GM19239 (cell line): ENCODE measurements at regions not wholly inside any gene's neighbourhood (a gene's known extent, or its start where the extent isn't known, plus 50 kb on each side); places are given as distances from the start of the nearest gene placed in this dataset.

Source experiments
- DNase-seq: peaks from one replicate; pipeline ENCODE4 v3.0.0; 2011; ENCODE audit warnings: low spot score; ENCODE audit not compliant: insufficient read length
- FAIRE-seq: peaks from 2 replicates; lab custom pipeline; 2011; peaks lifted over from hg19 to GRCh38; lab: Jason Lieb, UNC

DNA sequence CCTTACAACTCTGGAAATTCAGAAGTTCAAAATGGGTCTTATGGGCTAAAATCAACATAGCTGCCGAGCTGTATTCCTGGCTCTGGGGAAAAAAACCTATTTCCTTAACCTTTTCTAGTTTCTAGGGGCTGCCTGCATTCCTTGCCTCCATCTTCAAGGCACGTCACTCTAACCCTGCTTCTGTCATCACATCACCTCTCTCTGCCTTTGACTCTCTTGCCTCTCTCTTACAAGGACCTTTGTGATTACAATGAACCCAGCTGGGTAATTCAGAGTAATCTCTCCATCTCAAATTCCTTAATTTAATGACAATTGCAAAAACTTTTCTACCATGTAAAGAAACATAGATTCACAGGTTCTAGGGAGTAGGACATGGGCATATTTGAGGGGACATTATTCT is 103.1 kb upstream of the SMC2 start:
- no peak for DNase-seq
- FAIRE-seq = no peak

DNA sequence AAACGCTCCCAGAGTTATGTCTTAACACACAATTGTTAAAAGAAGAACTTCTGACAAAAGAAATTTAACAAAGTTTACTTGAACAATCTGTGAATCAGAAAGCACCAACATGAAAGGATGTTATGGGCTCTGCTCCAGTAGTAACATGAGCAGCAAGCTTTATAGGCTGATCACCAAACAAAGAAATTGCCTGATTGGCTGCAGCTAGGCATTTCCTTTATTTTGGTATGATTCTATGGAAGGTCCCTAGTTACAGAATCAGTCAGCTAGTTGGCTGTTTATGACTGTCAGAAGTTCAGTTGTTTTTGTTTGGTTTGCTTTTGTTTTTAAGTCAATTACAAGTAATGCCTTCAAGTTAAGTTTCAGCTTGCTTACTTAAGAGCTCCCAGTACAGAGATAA is 102.4 kb upstream of the SMC2 start:
- no peak for FAIRE-seq
- DNase-seq = no peak

DNA sequence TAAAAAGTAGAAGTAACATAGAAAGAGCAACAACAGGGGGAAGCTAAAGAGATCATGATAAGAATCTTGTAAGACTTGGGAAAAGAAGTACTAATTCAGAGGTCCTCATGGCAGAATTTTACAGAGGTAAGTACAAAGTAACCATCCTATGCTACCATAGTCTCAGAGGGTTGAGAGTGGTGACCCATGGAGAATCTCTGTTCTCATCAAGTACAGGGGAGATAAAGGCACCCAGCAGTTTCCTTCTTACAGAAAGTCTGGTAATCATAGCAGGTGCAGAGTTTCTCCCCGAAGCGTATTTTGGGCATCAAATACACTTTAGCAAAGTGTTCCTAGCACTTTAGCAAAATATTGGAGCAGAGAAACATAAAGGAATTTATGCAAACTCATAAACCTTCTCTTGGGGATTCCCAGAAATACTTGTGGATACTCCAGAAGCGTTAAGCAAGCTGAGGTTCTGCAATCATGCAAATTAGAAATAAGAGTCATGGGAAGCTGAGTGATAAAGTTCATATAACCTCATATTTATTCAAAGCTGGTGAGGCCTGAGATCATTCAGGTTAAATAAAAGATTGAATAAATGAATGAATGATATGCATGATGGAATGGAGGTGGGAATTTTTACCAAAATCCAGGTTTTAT is 101.0 kb upstream of the SMC2 start:
- FAIRE-seq (no peak), DNase-seq (no peak)

DNA sequence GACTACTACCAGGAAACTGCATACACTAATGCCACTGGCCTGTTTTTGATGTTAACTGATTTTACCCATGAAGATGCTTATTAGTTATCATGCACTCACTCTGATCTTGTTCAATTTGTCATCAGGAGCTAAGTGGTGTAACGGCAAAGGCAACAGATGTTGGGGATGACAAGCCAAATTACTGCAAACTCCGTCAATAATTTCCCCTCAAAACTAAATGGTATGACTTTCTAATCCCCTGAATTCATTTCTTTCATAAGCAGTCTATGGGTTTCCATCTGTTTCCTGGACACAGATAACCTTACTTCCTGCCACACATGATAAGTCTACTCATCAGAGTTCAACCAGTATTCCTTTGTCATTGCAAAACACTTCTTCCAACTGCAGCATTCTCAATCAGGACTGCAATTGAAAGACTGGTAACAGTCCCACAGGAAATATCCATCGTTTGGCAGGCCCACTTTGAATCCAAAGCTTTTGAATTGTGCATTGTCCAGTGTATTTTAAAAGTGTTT is 96.2 kb upstream of the SMC2 start:
- FAIRE-seq (no peak), DNase-seq (no peak)

DNA sequence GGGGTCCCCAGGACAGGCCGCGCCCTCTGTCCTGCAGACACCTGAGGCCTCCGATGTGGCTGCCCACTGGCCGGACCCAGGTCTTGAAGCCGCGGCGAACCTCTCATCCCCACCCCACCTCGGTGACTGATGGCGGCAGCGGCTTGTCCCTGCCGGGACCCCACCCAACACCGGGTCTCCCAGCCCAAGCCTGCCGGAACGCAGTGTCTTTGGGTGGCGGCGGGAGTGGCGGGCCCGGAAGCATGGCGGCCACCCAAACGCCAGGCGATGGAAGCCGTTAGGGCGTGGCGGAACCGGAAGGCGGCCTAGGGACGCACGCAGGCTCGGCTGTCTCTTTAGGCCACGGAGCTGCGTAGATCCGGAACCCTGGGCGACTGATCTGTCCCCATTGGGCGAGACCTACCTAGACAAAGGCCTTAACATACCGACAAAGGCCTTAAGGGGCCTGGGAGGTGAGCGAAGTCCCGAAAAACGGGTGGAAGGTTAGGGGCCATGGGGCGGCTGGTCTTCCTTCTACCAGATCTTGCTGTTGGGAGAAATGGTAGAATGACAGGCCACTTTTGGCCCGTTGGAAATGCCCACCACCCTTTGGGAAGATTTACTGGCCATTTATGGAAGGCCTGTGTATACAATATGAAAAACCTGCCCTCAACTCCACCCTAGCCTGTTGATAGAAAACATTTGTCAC is 94.6 kb upstream of the SMC2 start:
- FAIRE-seq = no peak
- no peak for DNase-seq

DNA sequence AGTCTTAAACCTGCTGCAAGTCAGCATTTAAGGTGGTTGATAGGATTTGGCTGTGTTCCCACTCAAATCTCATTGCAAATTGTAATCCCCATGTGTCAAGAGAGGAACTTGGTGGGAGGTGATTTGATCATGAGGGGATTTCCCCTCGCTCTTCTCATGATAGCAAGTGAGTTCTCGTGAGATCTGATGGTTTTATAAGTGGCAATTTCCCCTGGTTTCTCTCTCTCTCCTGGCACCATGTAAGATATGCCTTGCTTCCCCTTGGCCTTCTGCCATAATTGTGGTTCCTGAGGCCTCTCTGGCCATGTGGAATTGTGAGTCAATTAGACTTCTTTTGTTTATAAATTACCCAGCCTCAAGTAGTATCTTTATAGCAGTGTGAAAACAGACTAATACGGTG is 84.3 kb upstream of the SMC2 start:
- FAIRE-seq (no peak), DNase-seq (no peak)

DNA sequence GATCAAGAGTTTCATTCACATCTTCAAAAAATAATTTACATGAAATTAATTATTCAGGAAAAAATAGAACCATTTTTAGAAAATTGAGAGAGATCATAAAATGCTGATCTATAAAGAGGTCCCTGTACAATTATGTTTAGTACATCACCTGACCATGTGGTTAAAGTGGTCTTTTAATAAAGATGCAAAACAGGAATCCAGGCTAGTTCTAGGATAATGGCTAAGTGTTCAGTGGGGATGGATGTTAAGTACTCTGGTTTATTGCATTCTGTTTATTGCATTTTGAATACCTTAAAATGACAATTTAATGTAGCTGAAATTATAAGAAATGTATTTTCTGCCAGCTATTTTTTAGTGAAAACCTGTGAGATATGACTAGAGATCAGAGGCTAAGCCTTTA is 72.0 kb upstream of the SMC2 start:
- no peak for FAIRE-seq
- no peak for DNase-seq

DNA sequence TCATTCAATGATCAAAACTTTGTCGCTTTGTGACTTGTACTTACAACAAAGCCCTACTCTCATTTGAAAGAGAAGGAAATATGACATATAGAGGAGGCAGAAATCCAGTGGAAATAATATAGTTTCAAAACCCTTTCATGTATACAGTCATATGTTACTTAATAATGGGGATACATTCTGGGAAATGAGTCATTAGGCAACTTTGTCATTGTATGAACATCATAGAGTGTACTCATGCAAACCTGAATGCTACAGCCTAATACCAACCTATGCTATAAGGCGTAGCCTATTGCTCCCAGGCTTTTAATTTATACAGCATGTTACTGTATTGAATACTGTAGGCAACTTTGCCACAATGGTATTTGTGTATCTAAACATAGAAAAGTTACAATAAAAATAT is 69.0 kb upstream of the SMC2 start:
- DNase-seq (no peak), FAIRE-seq (no peak)

DNA sequence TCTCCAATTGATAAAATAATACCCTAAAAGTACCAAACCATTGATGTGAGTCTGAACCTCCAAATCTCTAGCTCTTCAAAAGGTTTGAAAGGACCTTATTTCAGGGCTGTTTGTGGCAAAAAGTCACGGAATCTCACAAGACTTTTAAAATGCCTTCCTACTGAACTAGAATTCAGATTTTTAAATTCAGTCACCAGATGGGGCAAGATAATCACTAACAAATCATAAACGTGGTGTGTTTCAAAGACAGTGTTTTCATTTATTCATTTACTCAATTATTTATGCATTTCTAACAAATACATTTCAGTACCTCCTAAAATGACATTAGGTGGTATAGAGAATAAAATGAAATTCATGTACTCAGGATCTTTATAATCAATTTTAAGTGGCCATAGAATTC is 68.2 kb upstream of the SMC2 start:
- no peak for FAIRE-seq
- no peak for DNase-seq

DNA sequence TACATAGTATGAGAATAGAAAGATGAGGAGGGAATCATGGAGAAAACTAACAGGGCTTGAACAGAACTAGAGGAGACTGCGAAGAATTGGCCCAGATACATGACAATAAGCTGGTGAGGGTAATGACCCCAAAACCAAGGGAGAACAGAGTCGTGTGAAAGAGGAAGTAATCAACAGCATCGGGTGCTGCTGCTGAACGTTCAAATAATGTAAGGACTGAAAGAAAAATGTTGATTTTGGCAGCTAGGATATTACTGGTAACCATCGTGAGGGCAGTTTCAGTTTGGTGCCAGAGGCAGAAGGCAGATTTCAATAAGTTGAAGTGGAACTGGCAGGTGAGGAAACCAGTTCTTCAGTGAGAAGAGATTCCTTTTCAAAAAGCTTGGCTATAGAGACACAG is 66.8 kb upstream of the SMC2 start:
- no peak for FAIRE-seq
- no peak for DNase-seq

DNA sequence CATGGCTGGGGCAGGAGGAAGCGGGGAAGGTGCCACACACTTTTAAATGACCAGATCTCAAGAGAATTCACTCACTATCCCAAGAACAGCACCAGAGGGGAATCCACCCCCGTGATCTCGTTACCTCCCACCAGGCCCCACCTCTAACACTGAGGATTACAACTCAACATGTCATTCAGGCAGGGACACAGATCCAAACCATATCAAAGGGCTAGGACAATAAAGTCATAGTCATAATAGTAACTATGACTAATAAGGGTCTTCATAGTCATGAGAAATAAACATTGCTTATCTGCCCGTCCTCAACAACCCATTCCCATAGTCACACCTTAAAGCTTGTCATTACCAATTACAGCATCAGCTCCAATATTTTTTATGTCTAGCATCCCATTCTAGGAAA is 65.3 kb upstream of the SMC2 start:
- DNase-seq (no peak), FAIRE-seq (no peak)
